GM13977 (cell line): ENCODE measurements at regions not wholly inside any gene's neighbourhood (a gene's known extent, or its start where the extent isn't known, plus 50 kb on each side); places are given as distances from the start of the nearest gene placed in this dataset.

Experiments used
- DNase-seq: peaks from one replicate; pipeline ENCODE4 v3.0.0; 2012; ENCODE audit warnings: low spot score
- in situ Hi-C: fragments of 300-500 bp; cut with MboI; formaldehyde crosslinking; loops from one replicate; pipeline ENCODE4 v1.12.0; 2022; ENCODE audit warnings: low sequenced_read_pairs, low pct_unique_long_range_greater_than_20kb, mixed read lengths, inconsistent platforms; ENCODE audit not compliant: unreplicated experiment
- TF ChIP-seq, protein P1 (sequence below): IDR thresholded peaks from 2 replicates; pipeline ENCODE4 v1.5.1; 2012; ENCODE audit warnings: mild to moderate bottlenecking, control low read depth; ENCODE audit not compliant: insufficient read depth; ENCODE audit errors: extremely low read depth, missing control alignments

- TF ChIP-seq, protein P1, sequence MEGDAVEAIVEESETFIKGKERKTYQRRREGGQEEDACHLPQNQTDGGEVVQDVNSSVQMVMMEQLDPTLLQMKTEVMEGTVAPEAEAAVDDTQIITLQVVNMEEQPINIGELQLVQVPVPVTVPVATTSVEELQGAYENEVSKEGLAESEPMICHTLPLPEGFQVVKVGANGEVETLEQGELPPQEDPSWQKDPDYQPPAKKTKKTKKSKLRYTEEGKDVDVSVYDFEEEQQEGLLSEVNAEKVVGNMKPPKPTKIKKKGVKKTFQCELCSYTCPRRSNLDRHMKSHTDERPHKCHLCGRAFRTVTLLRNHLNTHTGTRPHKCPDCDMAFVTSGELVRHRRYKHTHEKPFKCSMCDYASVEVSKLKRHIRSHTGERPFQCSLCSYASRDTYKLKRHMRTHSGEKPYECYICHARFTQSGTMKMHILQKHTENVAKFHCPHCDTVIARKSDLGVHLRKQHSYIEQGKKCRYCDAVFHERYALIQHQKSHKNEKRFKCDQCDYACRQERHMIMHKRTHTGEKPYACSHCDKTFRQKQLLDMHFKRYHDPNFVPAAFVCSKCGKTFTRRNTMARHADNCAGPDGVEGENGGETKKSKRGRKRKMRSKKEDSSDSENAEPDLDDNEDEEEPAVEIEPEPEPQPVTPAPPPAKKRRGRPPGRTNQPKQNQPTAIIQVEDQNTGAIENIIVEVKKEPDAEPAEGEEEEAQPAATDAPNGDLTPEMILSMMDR, result no peak
- in situ Hi-C loops, result no loop called here
- DNase-seq, result no peak
Measured at GRCh38 chr21:40923901-40924300, 76.9 kb upstream of the DSCAM start.

DNA sequence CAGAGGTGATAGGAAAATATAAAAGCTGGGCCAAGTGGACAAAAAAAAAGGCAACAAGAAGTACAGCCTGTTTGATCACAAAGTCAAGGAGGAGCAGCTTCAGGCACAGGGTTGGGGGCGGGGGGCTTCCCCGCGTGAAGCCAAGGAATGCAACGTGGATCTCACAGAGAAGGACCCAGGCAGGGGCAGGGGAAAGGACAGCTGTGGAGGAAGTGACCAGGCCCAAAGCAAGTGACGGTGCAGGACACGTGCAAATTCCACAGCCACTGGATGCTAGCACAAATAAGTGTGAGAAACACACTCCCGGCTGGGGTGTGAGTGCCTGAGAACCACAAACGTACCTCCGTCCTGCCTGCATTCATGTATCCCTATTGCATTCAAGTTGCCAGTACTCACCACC, 77.7 kb upstream of the DSCAM start:
- TF ChIP-seq, protein P1, result no peak
- DNase-seq, result no peak
- in situ Hi-C loops, result no loop called here

GRCh38 chr21:40926238-40926637, 79.3 kb upstream of the DSCAM start:
- in situ Hi-C loops, result no loop called here
- no peak for DNase-seq
- TF ChIP-seq, protein P1, result no peak

GRCh38 chr21:40929833-40930232, 82.9 kb upstream of the DSCAM start:
- in situ Hi-C loops, result no loop called here
- TF ChIP-seq, protein P1, result no peak
- DNase-seq, result no peak

- TF ChIP-seq, protein P1, result no peak
- DNase-seq, result no peak
- in situ Hi-C loops, result no loop called here
Measured at GRCh38 chr21:40931197-40931596, 84.2 kb upstream of the DSCAM start.

DNA sequence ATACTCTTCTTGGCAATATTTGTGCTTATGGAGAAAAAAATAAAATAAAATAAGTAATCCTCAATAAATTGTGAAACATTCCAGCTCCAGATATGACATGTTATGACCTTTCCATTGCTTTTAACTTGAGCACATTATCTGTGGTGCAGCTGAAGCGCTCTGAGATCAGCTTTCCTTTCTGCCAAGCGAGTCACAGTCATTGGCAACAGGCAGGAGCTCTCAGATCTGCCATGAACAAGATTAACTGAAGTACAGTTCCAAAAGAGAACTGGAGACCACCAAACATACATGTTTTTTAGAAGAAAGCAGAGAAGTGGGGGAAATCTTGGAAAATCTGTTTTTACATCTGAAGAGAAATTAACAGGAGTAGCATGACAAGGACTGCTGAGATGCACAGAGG, 89.2 kb upstream of the DSCAM start:
- no peak for DNase-seq
- TF ChIP-seq, protein P1, result no peak
- in situ Hi-C loops, result no loop called here

GRCh38 chr21:40936771-40937261, 89.9 kb upstream of the DSCAM start:
- in situ Hi-C loops, result no loop called here
- TF ChIP-seq, protein P1, result no peak
- DNase-seq, result no peak
